HS-27A (cell line): ENCODE measurements at regions not wholly inside any gene's neighbourhood (a gene's known extent, or its start where the extent isn't known, plus 50 kb on each side); places are given as distances from the start of the nearest gene placed in this dataset.

Source experiments
- DNase-seq: peaks from one replicate; pipeline ENCODE4 v3.0.0-alpha.2; 2012; ENCODE audit warnings: low read depth, missing footprints

GRCh38 chr5:165940541-165940940, 2350.9 kb upstream of the WWC1 start:
- no peak for DNase-seq

- no peak for DNase-seq
Observed at GRCh38 chr5:165956854-165957253, 2334.6 kb upstream of the WWC1 start.

GRCh38 chr5:165981671-165982070, 2309.8 kb upstream of the WWC1 start:
- DNase-seq = no peak

GRCh38 chr5:165996201-165996875, 2295.1 kb upstream of the WWC1 start:
- no peak for DNase-seq

- no peak for DNase-seq
Observed at GRCh38 chr5:165999693-166000320, 2291.6 kb upstream of the WWC1 start.

GRCh38 chr5:166004006-166004405, 2287.4 kb upstream of the WWC1 start:
- no peak for DNase-seq

GRCh38 chr5:166013415-166013814, 2278.0 kb upstream of the WWC1 start:
- DNase-seq = no peak

GRCh38 chr5:166014256-166014655, 2277.2 kb upstream of the WWC1 start:
- DNase-seq = no peak

GRCh38 chr5:166018716-166019115, 2272.7 kb upstream of the WWC1 start:
- no peak for DNase-seq

GRCh38 chr5:166022065-166022464, 2269.4 kb upstream of the WWC1 start:
- DNase-seq = no peak

GRCh38 chr5:166024970-166025369, 2266.5 kb upstream of the WWC1 start:
- no peak for DNase-seq

GRCh38 chr5:166027582-166027981, 2263.9 kb upstream of the WWC1 start:
- no peak for DNase-seq

- no peak for DNase-seq
Observed at GRCh38 chr5:166031926-166032325, 2259.5 kb upstream of the WWC1 start.

GRCh38 chr5:166032601-166033000, 2258.8 kb upstream of the WWC1 start:
- no peak for DNase-seq

- no peak for DNase-seq
Observed at GRCh38 chr5:166045961-166046360, 2245.5 kb upstream of the WWC1 start.

- no peak for DNase-seq
Observed at GRCh38 chr5:166046956-166047355, 2244.5 kb upstream of the WWC1 start.

GRCh38 chr5:166050531-166050930, 2240.9 kb upstream of the WWC1 start:
- no peak for DNase-seq

- no peak for DNase-seq
Observed at GRCh38 chr5:166058660-166059059, 2232.8 kb upstream of the WWC1 start.

- no peak for DNase-seq
Observed at GRCh38 chr5:166062094-166062493, 2229.4 kb upstream of the WWC1 start.

- DNase-seq = no peak
Observed at GRCh38 chr5:166062719-166063118, 2228.7 kb upstream of the WWC1 start.

GRCh38 chr5:166063261-166063660, 2228.2 kb upstream of the WWC1 start:
- DNase-seq = no peak

- no peak for DNase-seq
Observed at GRCh38 chr5:166068547-166069335, 2222.7 kb upstream of the WWC1 start.

- no peak for DNase-seq
Observed at GRCh38 chr5:166073901-166074581, 2217.4 kb upstream of the WWC1 start.
